ENCODE measurements at regions not wholly inside any gene's neighbourhood (a gene's known extent, or its start where the extent isn't known, plus 50 kb on each side); places are given as distances from the start of the nearest gene placed in this dataset.
"Not testable (repeated sequence)": the region's sequence is repeated elsewhere in the genome, so short reads cannot be mapped to it uniquely, and the experiment has no call there.

- no peak for DNase-seq
Measured at GRCh38 chr7:19290968-19291367, 145.7 kb upstream of the FERD3L start.

- DNase-seq: no peak
Measured at GRCh38 chr7:19290066-19290465, 144.8 kb upstream of the FERD3L start.

- no peak for DNase-seq
Measured at GRCh38 chr7:19284596-19285300, 139.5 kb upstream of the FERD3L start.

GRCh38 chr7:19284136-19284535 is 138.9 kb upstream of the FERD3L start:
- no peak for DNase-seq

GRCh38 chr7:19275000-19275399 is 129.8 kb upstream of the FERD3L start:
- DNase-seq: no peak

GRCh38 chr7:19272329-19272728 is 127.1 kb upstream of the FERD3L start:
- not testable (repeated sequence) for DNase-seq

- no peak for DNase-seq
Measured at GRCh38 chr7:19269301-19269700, 124.1 kb upstream of the FERD3L start.

GRCh38 chr7:19268737-19269136 is 123.5 kb upstream of the FERD3L start:
- DNase-seq: no peak

GRCh38 chr7:19262826-19263225 is 117.6 kb upstream of the FERD3L start:
- DNase-seq: no peak

- no peak for DNase-seq
Measured at GRCh38 chr7:19249281-19249680, 104.1 kb upstream of the FERD3L start.

- no peak for DNase-seq
Measured at GRCh38 chr7:19248681-19249080, 103.5 kb upstream of the FERD3L start.

- DNase-seq: no peak
Measured at GRCh38 chr7:19248115-19248514, 102.9 kb upstream of the FERD3L start.

GRCh38 chr7:19247017-19247416 is 101.8 kb upstream of the FERD3L start:
- no peak for DNase-seq

- no peak for DNase-seq
Measured at GRCh38 chr7:19242246-19242645, 97.0 kb upstream of the FERD3L start.

- no peak for DNase-seq
Measured at GRCh38 chr7:19239951-19240350, 94.7 kb upstream of the FERD3L start.

GRCh38 chr7:19235680-19236079 is 90.5 kb upstream of the FERD3L start:
- DNase-seq: no peak

GRCh38 chr7:19224951-19225350 is 79.7 kb upstream of the FERD3L start:
- no peak for DNase-seq

GRCh38 chr7:19215412-19215811 is 70.2 kb upstream of the FERD3L start:
- no peak for DNase-seq

GRCh38 chr7:19213746-19214145 is 68.5 kb upstream of the FERD3L start:
- DNase-seq: no peak

- DNase-seq: no peak
Measured at GRCh38 chr7:19210893-19211413, 65.7 kb upstream of the FERD3L start.

- DNase-seq: no peak
Measured at GRCh38 chr7:19209166-19209696, 64.0 kb upstream of the FERD3L start.

- no peak for DNase-seq
Measured at GRCh38 chr7:19206721-19207120, 61.5 kb upstream of the FERD3L start.

- DNase-seq: no peak
Measured at GRCh38 chr7:19203686-19204085, 58.5 kb upstream of the FERD3L start.

GRCh38 chr7:19202599-19202998 is 57.4 kb upstream of the FERD3L start:
- DNase-seq: no peak

Data from Kasumi-1 (cell line).